ENCODE measurements at regions not wholly inside any gene's neighbourhood (a gene's known extent, or its start where the extent isn't known, plus 50 kb on each side); places are given as distances from the start of the nearest gene placed in this dataset.

DNA sequence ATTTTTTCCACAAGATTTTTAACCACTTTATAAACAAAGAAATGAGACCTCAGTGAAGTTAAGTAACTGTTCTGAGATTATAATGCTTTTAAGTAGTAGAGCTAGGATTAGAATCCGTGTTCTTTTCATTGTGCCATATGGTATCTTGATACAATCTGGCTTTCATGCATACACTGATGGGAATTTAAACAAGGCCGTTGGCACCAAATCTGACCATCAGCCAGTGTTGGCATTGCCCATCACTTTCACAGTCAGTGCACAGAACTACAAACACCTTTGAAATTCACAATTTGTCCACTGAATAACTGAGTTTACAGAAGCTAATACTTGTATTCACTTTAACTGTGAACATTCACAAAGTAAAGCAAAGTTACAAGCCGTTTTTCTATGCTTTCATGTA is 1228.0 kb downstream of the TBC1D22A start:
- no peak for DNase-seq

DNA sequence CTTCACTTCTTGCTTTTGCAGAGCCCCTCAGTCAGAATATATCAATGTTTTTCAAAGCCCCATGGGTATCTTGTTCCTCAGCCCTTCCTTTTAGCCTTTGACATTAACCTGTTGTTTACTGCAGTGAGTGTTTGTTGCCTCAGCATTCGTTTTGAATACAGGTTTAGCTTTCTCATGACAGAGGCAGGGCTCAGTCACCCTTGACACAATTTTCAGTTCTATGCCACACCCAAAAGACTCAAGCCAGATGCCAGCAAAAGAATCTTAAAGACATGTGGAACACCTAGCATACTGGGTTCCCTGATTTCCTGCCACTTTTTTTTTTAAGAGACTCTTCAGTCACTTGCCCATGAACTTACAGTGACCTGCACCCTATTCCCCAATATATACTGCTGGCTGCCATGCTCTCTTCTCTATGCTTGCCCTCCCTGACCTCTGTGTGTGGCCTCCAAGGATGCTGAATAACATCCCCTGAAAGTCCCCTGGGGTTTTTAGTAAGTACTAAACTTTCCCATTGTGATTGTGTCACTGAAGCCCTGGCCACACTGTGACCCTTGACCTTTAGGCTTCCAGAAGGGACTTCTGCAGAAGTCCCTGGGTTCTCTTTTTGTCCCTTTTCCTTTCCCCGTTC is 1225.5 kb downstream of the TBC1D22A start:
- no peak for DNase-seq

DNA sequence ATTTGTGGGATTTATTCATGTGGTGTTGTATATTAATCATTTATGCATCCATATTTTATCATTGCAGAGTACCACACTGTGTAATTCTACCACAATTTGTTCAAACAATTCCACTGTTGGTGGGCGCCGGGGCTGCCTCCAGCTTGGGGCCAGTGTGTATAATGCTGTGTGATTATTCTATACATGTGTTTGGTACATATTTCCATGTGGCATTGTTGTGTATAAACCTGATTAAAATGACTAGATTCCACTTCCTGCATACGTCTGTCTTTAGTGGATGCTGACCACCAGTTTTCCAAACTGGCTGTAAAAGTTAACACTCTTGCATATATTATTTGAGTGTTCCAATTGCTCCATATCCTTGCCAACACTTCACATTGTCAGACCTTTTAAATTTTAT is 1213.8 kb downstream of the TBC1D22A start:
- DNase-seq: no peak

DNA sequence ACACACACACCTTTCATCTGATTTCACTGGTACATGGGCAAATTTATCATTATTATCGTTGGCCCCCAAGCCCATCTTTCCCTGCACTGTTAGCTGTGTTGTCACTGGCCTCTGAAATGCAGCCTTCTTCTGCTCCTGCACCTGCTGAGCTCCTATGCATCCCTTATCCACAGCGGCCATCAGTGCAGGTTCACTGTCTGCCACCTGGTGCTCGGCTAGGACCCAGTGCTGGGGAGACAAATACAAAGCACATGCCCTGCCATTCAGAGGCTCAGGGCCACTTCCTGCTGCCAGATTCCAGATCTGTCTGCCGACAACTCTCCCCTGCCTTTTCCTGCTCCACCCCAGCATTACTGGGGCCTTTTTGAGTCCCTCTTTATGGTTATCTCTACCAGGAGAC is 1205.4 kb downstream of the TBC1D22A start:
- no peak for DNase-seq

DNA sequence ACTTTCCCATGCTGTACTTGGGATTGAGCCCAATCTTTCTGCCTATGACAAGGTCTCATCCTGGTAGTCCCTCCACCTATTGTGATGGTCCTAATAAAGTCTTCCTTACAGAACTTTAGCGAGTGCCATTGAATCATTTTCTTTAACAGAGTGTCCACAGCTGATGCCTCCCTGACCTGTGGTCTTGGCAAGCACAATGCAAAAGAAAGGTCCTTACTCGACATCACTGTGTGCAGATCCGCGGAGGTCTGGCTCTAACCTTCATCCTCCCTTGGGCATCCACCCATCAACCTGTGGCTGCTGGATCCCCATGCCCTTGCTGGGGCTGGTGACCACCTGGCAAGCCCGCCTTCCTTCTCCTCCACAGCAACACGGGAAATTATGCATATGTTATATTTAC is 1203.9 kb downstream of the TBC1D22A start:
- no peak for DNase-seq

DNA sequence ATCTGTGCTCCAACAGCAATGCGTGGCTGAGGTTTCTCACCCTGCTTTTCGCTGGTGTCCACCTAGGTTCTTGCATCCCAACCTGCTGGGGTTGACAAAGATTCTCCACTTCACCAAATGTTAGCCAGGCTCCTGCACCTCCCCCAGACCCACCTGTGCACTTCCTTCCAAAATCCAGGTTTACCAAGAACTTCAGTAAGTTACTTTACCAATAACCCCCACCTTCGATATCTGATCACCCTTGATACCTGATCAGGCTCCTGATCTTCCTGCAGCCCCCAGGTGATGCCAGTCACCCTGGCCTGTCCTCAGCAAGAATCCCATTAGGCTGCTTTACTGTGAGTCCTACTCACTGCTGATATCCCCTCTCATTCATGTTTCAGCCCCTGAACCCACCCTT is 1203.4 kb downstream of the TBC1D22A start:
- no peak for DNase-seq

DNA sequence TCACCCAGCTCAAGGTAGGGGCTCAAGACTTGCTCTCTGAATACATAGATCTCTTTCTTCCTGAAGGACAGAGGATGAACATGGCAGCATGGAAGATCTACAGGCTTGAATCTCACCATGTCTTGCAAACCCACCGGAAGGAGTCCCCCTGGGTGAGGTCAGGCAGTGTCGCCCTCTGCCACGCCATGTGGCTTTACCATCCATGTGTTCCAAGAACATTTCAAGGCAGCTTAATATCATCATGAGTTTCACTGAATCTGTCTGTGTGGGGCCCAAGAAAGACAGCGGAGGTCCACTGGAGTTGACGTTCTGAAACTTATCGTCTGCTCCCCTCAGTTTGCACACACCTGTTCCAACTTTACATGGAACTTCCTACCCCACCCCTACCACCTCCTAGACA is 1202.6 kb downstream of the TBC1D22A start:
- no peak for DNase-seq

DNA sequence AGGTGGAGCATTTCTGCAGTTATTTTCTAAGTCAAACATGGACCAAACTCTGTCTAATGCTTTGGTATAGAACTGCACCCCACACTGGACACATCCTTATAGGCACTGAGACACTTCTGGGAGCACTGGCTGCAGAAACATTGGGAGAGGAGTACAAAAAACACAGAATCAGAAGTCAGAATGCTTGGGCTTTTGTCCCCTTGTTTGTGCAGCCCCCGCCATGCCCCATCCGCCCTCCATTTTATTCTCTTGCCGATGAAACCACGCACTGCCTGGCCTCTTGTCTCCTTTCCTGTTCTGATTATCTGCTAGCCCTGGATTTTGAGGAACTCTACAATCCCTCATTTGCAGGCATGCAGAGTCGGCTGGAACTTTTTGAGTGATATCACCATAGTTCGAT is 1201.2 kb downstream of the TBC1D22A start:
- DNase-seq: no peak

DNA sequence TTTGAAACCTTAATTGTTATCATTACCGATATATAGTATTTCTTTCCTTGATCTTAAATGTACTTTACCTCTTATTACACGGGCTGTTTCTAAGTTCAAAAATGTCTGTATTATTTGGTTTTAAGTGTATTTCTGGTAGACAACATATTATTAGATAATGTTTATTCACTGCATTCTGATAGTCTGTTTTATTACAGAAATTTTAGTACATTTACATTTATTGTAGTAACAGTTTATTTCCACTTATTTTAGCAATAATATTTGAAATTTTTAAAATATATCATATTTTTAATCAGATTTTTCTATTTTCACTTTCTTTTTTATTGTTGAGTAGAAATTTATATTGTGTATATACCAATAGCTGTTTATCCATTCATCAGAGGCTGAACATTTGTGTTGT is 1195.2 kb downstream of the TBC1D22A start:
- DNase-seq: no peak

DNA sequence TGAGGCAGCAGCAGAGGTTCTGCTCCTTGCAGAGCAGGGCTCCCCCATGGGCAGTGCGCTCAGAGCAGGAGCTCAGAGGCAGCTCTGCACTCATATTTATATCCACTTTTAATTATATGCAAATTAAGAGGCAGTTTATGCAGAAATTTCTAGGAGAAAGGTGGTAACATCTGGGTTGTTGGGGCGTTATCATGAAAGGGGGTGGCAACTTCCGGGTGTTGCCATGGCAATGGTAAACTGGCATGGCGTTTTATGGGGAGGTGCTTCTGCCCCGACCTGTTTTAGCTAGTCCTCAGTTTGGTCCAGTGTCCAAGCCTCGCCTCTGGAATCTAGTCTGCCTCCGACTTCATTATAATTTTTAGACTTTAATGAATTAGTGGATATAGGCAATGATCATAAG is 1191.7 kb downstream of the TBC1D22A start:
- no peak for DNase-seq

DNA sequence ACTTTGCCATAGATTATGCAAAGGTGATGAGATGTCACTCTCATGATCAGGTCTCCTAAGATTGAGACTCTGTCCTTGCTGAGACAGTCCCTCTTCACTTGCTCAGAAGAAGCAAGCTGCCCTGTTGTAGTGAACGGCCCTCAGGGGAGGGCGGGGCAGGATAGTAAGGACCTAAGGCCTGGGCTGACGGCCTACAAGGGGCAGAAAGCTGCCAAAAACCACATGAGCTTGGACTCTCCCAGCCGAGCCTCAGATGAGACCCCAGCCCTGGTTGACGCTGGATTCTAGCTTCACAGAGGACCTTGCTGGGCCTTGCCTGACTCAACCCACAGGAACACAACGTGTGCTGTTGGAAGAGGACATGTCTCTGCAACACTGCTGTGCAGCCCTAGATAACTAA is 1182.5 kb downstream of the TBC1D22A start:
- DNase-seq: no peak

DNA sequence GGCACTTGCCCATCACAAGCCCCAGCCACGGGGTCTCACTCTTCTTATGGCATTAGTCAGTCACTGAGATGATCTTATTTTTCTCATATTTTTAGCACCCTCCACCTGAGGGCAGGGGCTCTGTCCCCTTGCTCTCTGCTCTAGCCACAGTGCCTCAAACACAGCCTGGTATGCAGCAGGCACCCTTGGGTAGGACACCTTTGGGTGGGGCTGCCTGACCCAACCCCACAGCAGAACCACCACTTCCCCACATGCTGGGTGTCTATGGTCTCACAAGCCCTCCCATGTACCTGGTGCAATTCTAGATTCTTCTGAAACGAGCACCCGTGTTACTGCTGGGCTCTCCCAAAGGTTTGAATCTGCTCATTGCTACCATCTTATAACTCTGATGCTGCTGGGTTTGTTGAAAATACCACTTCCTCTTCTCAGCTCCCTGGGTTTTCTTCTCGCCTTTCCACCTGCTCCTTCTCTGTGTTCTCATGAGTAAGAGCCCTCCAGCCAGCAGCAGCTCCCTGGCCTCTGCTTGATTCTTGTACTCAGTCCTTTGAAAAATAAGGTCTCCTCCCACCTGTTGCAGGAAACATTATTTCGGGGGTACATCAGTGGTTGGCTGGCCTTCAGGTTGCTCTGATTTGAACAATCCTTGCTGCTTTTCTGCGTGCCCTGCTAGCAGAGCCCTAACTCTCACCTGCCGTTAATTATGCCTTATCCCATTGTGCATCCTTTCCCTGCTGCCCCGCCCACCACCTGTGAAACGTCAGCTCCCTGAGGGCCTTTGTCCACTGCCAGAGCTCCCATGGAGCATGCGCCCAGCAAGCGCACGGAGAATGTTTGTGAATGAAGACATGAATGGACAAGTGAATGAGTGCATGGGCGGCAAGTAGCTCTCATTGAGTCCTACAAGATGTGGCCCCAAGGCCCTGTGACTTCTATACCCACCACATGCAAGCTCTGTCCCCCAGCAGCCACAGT is 1181.6 kb downstream of the TBC1D22A start:
- no peak for DNase-seq

DNA sequence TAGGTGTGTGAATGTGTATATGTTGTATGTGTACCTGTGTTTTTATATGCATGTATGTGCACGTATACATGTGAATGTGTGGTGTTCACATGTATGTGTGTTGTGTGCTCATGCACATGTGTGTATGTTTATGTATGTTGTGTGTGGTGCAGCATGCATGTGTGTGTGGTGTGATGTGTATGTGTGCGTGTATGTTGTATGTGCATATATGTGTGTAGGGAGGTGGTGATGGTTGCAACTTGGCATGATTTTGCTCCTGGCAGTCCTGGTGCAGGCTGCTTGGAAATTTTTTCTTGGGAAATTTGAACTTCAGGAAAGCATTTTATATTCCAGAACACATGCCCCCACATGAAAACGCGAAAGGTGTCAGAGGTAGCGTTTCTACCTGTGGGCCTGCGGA is 1177.8 kb downstream of the TBC1D22A start:
- DNase-seq: no peak

DNA sequence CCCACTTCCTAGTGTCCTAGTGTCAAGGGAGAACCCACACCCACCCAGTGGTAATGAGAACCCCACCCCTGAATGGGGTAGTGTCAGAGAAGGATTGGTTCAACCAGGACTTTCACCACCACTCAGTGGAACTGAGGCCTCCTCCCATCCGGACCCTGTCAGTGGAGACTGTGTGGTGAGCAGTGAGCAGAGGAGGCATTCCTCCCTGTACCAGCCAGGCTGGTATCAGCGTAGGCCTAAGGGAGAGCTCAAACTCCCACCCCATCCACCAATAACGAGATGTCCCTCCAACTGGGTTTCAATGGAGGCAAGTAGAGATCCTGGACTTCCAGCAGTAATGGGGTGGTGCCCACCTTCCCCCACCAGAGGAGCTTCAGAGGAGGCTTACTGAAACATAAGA is 1171.4 kb downstream of the TBC1D22A start:
- DNase-seq: no peak

DNA sequence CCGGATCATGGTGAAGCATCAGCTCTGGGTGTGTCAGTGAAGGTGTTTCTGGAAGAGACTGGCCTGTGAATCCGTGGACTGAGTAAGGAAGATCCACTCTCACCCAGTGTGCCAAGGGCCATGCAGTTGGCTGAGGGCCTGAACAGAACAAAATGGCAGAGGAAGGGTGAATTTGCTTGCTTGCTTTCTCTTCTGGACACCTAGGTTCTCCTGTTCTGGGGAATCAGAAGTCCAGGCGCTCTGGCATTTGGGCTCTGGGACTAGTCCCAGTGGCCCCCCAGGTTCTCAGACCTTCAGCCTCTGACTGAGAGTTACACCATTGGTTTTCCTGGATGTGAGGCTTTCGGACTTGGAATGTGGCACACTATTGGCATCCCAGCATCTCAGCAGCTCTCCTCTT is 1170.8 kb downstream of the TBC1D22A start:
- no peak for DNase-seq

DNA sequence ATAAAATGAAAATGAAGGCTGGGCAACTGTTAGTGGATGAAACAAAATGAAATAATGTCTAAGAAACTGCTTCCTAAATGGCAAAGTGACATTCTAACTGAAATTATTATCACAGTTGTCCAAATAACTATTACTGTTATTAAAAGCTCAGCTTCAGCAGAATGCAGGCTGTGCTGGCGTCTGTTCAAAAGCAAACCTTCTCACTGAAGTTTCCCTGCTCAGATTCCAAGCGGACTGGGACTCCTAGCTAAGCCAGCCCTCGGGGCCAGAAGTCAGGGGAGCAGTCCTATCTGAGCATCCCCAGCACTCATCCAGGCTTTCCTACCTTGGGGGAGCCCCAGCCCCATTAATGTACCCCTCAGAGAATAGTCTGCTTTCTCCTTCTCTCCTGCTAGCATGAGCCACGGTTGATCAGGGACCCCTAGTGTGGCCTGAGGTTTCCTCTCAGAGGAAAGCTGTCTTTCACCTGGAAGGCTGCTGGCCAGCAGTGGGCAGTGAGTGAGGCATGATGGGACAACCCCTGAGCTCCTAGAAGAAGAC is 1167.3 kb downstream of the TBC1D22A start:
- DNase-seq: no peak

DNA sequence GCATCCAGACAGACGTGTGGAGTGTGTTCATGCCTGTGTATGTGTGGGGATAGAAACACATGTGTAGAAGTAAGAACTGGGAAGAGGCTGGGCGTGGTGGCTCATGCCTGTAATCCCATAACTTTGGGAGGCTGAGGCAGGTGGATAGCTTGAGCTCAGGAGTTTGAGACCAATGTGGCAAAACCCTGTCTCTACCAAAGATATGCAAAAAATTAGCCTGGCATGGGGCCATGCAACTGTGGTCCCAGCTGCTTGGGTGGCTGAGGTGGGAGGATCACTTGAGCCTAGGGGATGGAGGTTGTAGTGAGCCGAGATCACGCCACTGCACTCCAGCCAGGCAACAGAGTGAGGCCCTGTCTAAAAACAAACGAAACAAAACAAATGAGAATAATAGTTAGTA is 1166.6 kb downstream of the TBC1D22A start:
- no peak for DNase-seq

DNA sequence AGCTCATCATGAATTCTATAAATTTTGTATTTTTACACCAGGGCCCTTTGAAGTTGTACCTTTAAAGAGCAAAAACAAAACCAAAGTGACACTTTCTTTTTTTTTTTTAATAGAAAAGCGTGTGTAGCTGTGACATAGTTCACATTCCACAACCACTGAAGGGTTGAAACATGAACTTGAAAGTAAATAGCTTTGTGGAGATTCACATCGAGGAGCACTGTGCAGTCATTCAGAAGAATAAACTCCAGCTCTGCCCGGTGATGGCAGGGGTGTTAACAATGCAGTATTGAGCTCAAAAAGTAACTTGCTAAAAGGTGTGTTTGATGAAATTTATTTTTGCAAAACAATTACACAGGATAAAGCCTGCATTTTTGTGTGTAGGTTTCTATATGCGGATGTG is 1166.2 kb downstream of the TBC1D22A start:
- no peak for DNase-seq

DNA sequence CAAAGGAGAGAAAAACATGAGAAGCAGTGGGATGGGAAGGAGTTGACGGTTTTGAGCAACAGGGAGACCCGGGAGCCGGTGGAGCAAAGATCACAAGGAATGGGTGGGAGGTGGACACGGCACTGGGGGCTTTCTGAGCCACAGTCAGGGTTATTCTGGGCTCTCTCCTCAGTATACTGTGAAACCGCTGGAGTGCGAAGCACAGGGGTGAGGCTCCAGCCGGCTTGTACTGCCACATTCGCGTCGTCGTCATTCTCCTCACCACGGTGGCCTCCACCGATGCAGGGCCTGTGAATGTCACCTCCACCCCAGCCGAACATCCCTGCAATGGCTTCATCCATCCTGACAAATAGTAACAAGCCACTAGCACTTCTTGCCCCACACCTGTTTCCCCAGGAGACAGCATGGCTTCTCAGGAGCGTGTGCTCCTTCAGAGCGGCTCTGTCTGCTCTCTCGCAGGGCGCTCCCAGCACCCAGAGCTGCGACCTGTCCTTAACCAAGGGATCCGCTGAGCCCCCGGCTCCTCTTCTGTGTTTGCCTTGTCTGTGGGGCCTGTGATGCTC is 1165.3 kb downstream of the TBC1D22A start:
- no peak for DNase-seq

DNA sequence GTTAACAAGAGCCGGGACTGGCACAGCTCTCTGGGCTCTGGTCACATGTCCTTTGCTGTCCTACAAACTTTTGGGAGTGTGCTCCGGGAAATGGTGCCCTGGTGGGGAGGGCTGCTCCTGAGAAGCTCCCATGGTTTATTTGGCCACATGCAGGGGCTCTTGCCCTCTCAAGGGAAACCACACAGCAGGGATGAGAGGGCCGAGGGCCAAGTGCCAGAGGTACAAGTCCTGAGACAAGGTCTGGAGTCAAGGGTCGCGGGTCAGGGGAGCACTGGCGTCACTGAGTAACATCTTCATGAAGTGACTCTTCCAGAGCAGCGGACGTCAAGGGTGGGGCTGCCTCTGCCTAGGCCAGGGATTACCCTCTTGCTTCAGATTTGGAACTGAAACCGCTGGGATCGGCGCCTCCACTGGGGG is 1160.6 kb downstream of the TBC1D22A start:
- DNase-seq: no peak

DNA sequence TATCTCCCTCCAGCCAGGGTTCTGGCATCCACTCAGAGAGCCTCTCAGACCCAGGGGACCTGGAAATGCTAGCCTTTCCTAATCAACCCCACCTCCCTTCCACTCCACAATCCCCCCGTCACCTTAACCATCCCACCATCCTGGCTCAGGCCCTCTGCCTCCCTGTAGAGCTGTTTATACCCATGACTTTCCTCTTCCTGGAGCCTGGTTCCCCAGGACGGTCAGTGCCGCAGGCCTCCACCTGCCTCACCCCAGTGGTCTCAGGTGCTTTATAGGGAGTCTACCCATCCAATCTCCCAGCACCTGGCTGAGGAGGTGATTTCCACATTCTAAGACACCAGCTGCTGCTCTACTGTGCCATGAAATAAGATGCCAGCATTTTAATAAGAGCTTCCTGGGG is 1159.5 kb downstream of the TBC1D22A start:
- no peak for DNase-seq

DNA sequence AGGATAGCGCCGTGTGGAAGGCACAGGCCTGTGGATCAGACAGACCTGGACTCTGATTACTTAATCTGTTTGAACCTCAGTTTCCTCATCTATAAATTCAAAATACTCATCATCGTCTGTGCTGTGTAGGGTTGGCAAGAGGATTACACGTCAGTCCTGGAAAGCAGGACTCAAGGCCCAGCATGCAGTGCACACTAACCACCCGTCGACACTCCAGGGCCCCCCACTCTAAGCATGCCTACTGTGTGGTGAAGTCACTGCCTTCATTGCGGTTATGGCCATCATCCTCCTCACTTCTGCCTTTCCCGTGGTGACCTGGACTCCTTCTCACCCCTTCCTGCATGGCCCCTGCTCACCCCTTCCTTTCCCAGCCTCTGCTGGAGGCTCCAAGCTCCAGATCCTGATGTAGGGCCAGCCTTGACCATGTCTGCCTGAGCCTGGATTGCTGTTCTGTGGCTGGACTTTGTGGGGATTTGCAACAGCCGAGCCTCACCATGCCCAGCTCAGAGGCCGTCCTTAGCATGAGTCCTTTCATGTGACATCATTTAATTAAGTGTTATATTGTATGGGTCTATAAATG is 1158.0 kb downstream of the TBC1D22A start:
- no peak for DNase-seq

DNA sequence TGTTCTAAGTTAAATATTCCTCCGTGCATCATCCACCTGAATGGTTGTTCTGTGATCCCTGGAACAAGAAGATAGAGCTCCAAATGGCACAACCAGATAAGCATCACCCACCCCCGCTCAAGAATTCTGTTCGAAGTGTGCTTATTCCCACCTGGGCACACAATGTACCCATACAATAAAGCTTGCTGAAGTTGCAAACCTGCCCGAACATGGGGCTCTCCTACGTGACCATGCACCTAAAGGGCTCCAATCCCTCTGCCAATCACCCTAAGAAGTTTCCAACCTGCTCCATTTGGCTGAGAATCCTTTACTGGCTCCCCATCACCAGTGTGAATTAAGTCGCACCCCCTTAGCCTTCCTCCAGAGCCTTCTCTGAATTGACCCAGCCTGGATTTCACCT is 1157.4 kb downstream of the TBC1D22A start:
- no peak for DNase-seq
